Mesothelial cell of epicardium (in vitro differentiated cells): ENCODE measurements at regions not wholly inside any gene's neighbourhood (a gene's known extent, or its start where the extent isn't known, plus 50 kb on each side); places are given as distances from the start of the nearest gene placed in this dataset.

ENCODE experiments used
- DNase-seq, 2 experiments: peaks; one replicate each; pipeline ENCODE4 v3.0.0; 2021; ENCODE audit warnings: low spot score in 2 of 2; ENCODE audit not compliant: unreplicated experiment in 2 of 2
- H3K27ac Mint-ChIP-seq: 2 replicates; pipeline ENCODE4 v1.8.0; 2021; ENCODE audit warnings: mixed read lengths
- H3K27me3 Mint-ChIP-seq: 2 replicates; pipeline ENCODE4 v1.8.0; 2021; ENCODE audit warnings: low read depth, mixed read lengths
- H3K36me3 Mint-ChIP-seq: 2 replicates; pipeline ENCODE4 v1.8.0; 2021; ENCODE audit warnings: mixed read lengths
- H3K4me1 Mint-ChIP-seq: 2 replicates; pipeline ENCODE4 v1.8.0; 2021; ENCODE audit warnings: mixed read lengths
- H3K4me3 Mint-ChIP-seq: 2 replicates; pipeline ENCODE4 v1.8.0; 2021; ENCODE audit warnings: mild to moderate bottlenecking, moderate library complexity, mixed read lengths
- H3K9me3 Mint-ChIP-seq: 2 replicates; pipeline ENCODE4 v1.8.0; 2021; ENCODE audit warnings: mixed read lengths
- TF ChIP-seq, protein P1 (sequence below): fragments of 200-600 bp; sonication (generic); IDR thresholded peaks from one replicate; pipeline ENCODE4 v1.5.0; 2021; ENCODE audit warnings: antibody characterized with exemption; ENCODE audit not compliant: unreplicated experiment

DNA sequence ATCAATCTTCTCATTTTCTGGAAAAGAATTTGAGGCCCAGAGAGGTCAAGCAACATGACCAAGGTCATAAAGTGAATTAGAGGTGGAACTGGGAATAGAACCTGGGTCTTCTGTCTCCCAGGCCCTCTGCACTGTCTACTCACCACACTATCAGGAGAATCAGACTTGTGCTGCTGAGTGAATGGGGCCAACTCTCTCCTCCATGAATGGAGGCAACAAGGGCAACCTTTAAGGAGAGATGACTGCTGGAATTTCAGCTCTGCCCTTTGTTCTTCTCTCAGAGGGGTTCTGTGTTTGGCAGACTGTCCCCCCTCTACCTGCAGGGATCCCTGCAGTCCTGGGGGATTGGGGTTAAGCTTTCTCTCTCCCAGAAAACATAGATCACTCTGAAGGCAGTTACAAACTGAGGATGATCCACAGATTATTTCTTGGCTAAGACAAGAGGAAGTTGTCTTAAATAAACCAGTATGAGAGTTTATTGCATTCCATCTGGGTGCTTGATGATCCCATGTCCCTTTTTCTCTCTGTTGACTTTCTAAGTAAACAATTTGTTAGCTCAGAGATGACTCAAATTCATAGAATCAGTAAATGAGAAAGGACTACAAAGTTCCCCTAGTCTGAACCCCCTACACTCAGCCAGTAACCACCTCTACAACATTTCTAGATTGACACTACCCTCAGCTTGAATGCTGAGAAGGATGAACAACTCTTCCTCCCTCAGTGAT is 99.0 kb upstream of the LIPC start:
- peak overlapping the region; percentile 93 for H3K27ac Mint-ChIP-seq
- H3K4me1 Mint-ChIP-seq: peaks cover 39% of the 10 kb centered on the region
- H3K36me3 Mint-ChIP-seq: peaks cover 3% of the 10 kb centered on the region
- TF ChIP-seq, protein P1, sequence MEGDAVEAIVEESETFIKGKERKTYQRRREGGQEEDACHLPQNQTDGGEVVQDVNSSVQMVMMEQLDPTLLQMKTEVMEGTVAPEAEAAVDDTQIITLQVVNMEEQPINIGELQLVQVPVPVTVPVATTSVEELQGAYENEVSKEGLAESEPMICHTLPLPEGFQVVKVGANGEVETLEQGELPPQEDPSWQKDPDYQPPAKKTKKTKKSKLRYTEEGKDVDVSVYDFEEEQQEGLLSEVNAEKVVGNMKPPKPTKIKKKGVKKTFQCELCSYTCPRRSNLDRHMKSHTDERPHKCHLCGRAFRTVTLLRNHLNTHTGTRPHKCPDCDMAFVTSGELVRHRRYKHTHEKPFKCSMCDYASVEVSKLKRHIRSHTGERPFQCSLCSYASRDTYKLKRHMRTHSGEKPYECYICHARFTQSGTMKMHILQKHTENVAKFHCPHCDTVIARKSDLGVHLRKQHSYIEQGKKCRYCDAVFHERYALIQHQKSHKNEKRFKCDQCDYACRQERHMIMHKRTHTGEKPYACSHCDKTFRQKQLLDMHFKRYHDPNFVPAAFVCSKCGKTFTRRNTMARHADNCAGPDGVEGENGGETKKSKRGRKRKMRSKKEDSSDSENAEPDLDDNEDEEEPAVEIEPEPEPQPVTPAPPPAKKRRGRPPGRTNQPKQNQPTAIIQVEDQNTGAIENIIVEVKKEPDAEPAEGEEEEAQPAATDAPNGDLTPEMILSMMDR: no peak
- no peak overlapping the region for H3K4me3 Mint-ChIP-seq
- no peaks in the 10 kb centered on the region for H3K27me3 Mint-ChIP-seq
- DNase-seq: no peak
- H3K9me3 Mint-ChIP-seq: peaks cover 12% of the 10 kb centered on the region

DNA sequence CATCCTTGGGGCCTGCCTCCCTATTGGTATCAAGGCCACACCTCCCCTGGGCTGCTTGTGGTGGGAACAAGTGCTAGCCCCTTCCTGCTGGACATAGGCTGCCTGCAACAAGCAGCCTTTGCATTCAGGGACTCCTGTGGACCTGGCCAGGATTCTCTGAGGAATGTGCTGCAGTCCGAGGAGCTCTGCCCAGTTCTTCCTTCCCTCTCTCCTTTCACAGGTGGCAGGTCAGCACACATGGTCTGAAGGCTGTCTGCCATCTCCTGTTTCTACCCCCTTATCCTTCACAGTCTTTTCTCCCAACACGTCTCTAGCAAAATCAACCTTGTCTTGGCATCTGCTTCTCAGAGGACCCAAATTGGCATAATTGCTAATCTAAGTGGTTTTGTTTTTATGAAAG is 97.0 kb upstream of the LIPC start:
- TF ChIP-seq, protein P1: no peak
- Mint-ChIP-seq H3K9me3 (peaks cover 9% of the 10 kb centered on the region), H3K4me1 (peaks cover 36% of the 10 kb centered on the region), H3K27me3 (no peaks in the 10 kb centered on the region), H3K36me3 (peaks cover 3% of the 10 kb centered on the region), H3K27ac (no peak overlapping the region), H3K4me3 (no peak overlapping the region)
- no peak for DNase-seq

DNA sequence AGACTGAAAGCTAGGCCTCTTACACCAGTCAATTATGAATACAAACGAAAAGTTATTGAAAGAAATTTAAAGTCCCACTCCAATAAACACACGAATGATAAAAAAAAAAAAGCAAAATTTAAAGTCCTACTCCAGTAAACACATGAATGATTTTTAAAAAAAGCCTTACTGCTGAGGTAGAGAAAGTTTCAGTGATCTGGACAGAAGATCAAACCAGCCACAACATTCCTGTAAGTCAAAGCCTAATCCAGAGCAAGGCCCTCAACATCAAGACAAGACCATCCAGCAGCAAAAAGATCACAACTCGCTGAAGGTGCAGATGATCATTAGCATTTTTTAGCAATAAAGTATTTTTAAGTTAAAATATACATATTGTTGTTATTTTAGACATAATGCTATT is 95.6 kb upstream of the LIPC start:
- no peaks in the 10 kb centered on the region for H3K27me3 Mint-ChIP-seq
- peaks cover 3% of the 10 kb centered on the region for H3K36me3 Mint-ChIP-seq
- H3K4me1 Mint-ChIP-seq: peaks cover 23% of the 10 kb centered on the region
- H3K27ac Mint-ChIP-seq: peak overlapping the region; percentile 41
- H3K9me3 Mint-ChIP-seq: peaks cover 9% of the 10 kb centered on the region
- TF ChIP-seq, protein P1: no peak
- H3K4me3 Mint-ChIP-seq: no peak overlapping the region
- no peak for DNase-seq

DNA sequence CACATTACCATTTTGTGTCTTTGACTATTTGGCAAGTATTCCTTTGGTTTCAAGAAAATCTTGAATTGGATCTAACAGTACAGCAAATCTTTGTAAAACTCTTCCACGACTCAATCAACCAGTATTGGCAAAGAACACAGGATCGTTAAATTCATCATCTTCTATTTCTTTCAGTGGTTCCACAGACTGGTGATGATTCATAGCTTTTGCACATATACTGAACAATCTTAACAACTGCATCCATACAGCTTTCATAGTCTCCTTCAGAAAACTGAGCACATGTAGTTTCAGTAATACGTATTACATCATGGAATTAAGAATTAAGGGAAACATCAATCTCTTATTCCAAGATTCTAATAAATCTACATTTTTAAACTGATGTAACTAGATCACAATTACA is 91.6 kb upstream of the LIPC start:
- DNase-seq: no peak
- Mint-ChIP-seq H3K4me1 (peaks cover 28% of the 10 kb centered on the region), H3K36me3 (no peaks in the 10 kb centered on the region), H3K27ac (no peak overlapping the region), H3K4me3 (no peak overlapping the region), H3K27me3 (no peaks in the 10 kb centered on the region), H3K9me3 (no peaks in the 10 kb centered on the region)
- TF ChIP-seq, protein P1: no peak

DNA sequence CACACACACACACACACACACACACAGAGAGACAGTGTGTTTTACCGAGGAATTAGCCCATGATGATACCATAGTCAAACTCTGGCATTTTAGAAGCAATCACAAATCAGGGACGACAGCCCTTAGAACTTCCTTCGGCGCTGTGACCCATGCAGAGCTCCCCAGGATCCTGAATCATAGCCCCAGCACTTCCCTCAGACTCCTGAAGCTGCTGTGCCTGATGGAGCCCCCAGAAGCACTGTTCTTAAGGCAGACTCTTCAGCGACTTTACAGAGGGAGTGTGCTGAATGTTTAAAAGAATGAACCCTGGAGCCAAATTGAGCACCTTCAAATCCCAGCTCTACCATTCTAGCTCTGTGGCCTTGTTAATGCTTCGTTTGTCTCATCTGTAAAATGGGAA is 89.3 kb upstream of the LIPC start:
- no peak for DNase-seq
- H3K27ac Mint-ChIP-seq: peak overlapping the region; percentile 45
- TF ChIP-seq, protein P1: no peak
- H3K27me3 Mint-ChIP-seq: no peaks in the 10 kb centered on the region
- peaks cover 32% of the 10 kb centered on the region for H3K4me1 Mint-ChIP-seq
- H3K9me3 Mint-ChIP-seq: no peaks in the 10 kb centered on the region
- H3K36me3 Mint-ChIP-seq: no peaks in the 10 kb centered on the region
- no peak overlapping the region for H3K4me3 Mint-ChIP-seq
